HepG2 (cell line): ENCODE measurements at regions not wholly inside any gene's neighbourhood (a gene's known extent, or its start where the extent isn't known, plus 50 kb on each side); places are given as distances from the start of the nearest gene placed in this dataset.

ENCODE experiments used
- ATAC-seq: fragments of 200-7000 bp; cut with Tn5 transposase; 3 replicates; pipeline ENCODE4 v1.9.1; 2020; ENCODE audit warnings: mild to moderate bottlenecking, moderate library complexity
- BruUV-seq: library from RNA; stranded (reverse); fragments of 400-500 nt; replicated peaks from 2 replicates; lab custom pipeline; 2021; lab: Mats Ljungman, UMichigan
- CTCF ChIA-PET: fragments of 300-600 bp; formaldehyde crosslinking; extraction: SDS; loops from one replicate; lab custom pipeline; 2021; ENCODE audit warnings: low total read pairs, inconsistent platforms, low intra/inter-chr PET ratio; lab: Yijun Ruan, JAX
- POLR2A ChIA-PET: fragments of 350-600 bp; sonication (Branson Sonifier 250); formaldehyde crosslinking; loops from one replicate; lab custom pipeline; 2020; ENCODE audit warnings: antibody characterized with exemption, inconsistent platforms; lab: Yijun Ruan, JAX
- DNase-seq: peaks from one replicate; pipeline ENCODE4 v3.0.0-alpha.2; 2015; ENCODE audit warnings: low spot score
- FAIRE-seq: peaks from 3 replicates; lab custom pipeline; 2011; peaks lifted over from hg19 to GRCh38; lab: Jason Lieb, UNC
- H2AFZ ChIP-seq: one replicate; pipeline ENCODE4 v1.6.1; 2011; ENCODE audit warnings: low read length, inconsistent platforms
- H3K27ac ChIP-seq: fragments of 300-600 bp; 3 replicates; pipeline ENCODE4 v1.8.0; 2011; ENCODE audit warnings: mixed run types, mild to moderate bottlenecking, mixed read lengths, low read length, inconsistent platforms; ENCODE audit not compliant: insufficient read depth; ENCODE audit errors: extremely low read length
- H3K27me3 ChIP-seq, 2 experiments: fragments of 200-600 bp in 1 of 2; 2 replicates in 1 of 2; 3 replicates in 1 of 2; pipeline versions ENCODE4 v1.6.0 to v1.8.0; 2011; ENCODE audit warnings: low read length in 2 of 2, mild to moderate bottlenecking in 2 of 2, moderate library complexity in 2 of 2, inconsistent platforms in 1 of 2; ENCODE audit not compliant: insufficient read depth in 2 of 2, control insufficient read depth in 1 of 2
- H3K36me3 ChIP-seq, 2 experiments: fragments of 200-600 bp in 1 of 2; replicated peaks in 1 of 2; 2 replicates in 1 of 2; 3 replicates in 1 of 2; pipeline versions ENCODE4 v1.5.1 to v1.8.0; 2011; ENCODE audit warnings: low read length in 2 of 2, inconsistent platforms in 1 of 2; ENCODE audit not compliant: insufficient read depth in 2 of 2, control insufficient read depth in 1 of 2
- H3K4me1 ChIP-seq: 2 replicates; pipeline ENCODE4 v1.5.1; 2012; ENCODE audit warnings: low read length, inconsistent platforms; ENCODE audit not compliant: insufficient read depth
- H3K4me2 ChIP-seq: 2 replicates; pipeline ENCODE4 v1.6.0; 2011; ENCODE audit warnings: low read depth, low read length, inconsistent platforms
- H3K4me3 ChIP-seq, 3 experiments: fragments of 200-600 bp in 1 of 3; sonication (generic), shearing (Covaris generic) in 1 of 3; replicated peaks in 1 of 3; 2 replicates each; pipeline ENCODE4 v1.5.1; 2011 to 2016; ENCODE audit warnings: low read length in 3 of 3, inconsistent platforms in 2 of 3, low read depth in 2 of 3, mild to moderate bottlenecking in 2 of 3, control low read depth in 1 of 3, mixed read lengths in 1 of 3; ENCODE audit not compliant: insufficient read depth in 1 of 3
- H3K79me2 ChIP-seq: one replicate; pipeline ENCODE4 v1.6.1; 2011; ENCODE audit warnings: low read length, inconsistent platforms; ENCODE audit not compliant: insufficient read depth
- H3K9ac ChIP-seq: 2 replicates; pipeline ENCODE4 v1.6.0; 2011; ENCODE audit warnings: mild to moderate bottlenecking, low read depth, low read length, inconsistent platforms; ENCODE audit not compliant: insufficient read depth
- H3K9me3 ChIP-seq: 2 replicates; pipeline ENCODE4 v1.5.1; 2012; ENCODE audit warnings: mild to moderate bottlenecking, low read length
- H4K20me1 ChIP-seq: 2 replicates; pipeline ENCODE4 v1.6.0; 2011; ENCODE audit warnings: inconsistent platforms, mild to moderate bottlenecking, low read length, moderate library complexity; ENCODE audit not compliant: insufficient read depth
- CEBPB ChIP-seq: IDR thresholded peaks from 2 replicates; pipeline ENCODE4 v1.6.1; 2011; ENCODE audit warnings: low read depth, low read length, improper control_type of control experiment, borderline replicate concordance
- CHD4 ChIP-seq: fragments of 200-600 bp; sonication (generic); IDR thresholded peaks from 2 replicates; pipeline ENCODE4 v1.7.0; 2017; ENCODE audit warnings: mild to moderate bottlenecking, low read length, borderline replicate concordance
- DMAP1 ChIP-seq: IDR thresholded peaks from 2 replicates; pipeline ENCODE4 v1.6.1; 2016
- HNRNPLL ChIP-seq: fragments of 200-400 bp; formaldehyde crosslinking; IDR thresholded peaks from 2 replicates; pipeline ENCODE4 v1.6.1; 2017; ENCODE audit warnings: mild to moderate bottlenecking, low read depth, low read length; ENCODE audit not compliant: poor library complexity, severe bottlenecking
- PITX1 ChIP-seq: sonication (generic); formaldehyde crosslinking; IDR thresholded peaks from 2 replicates; pipeline ENCODE4 v1.5.1; 2020; ENCODE audit warnings: mild to moderate bottlenecking, missing genetic modification reagents
- PLSCR1 ChIP-seq: sonication (generic); formaldehyde crosslinking; IDR thresholded peaks from 2 replicates; pipeline ENCODE4 v1.5.0; 2020; ENCODE audit warnings: missing genetic modification reagents, mild to moderate bottlenecking, borderline replicate concordance
- RERE ChIP-seq: IDR thresholded peaks from 2 replicates; pipeline ENCODE4 v1.6.1; 2016; ENCODE audit warnings: low read depth, missing genetic modification reagents, missing compliant biosample characterization
- RXRB ChIP-seq: IDR thresholded peaks from 2 replicates; pipeline ENCODE4 v1.6.1; 2016; ENCODE audit warnings: borderline replicate concordance, missing genetic modification reagents, missing compliant biosample characterization
- ZNF124 ChIP-seq: sonication (generic); formaldehyde crosslinking; IDR thresholded peaks from 2 replicates; pipeline ENCODE4 v1.4.0; 2020; ENCODE audit warnings: missing genetic modification reagents
- ZNF543 ChIP-seq: sonication (generic); formaldehyde crosslinking; IDR thresholded peaks from 2 replicates; pipeline ENCODE4 v1.4.0; 2020; ENCODE audit warnings: mild to moderate bottlenecking, missing genetic modification reagents
- ZNF615 ChIP-seq: sonication (generic); formaldehyde crosslinking; IDR thresholded peaks from 2 replicates; pipeline ENCODE4 v1.5.0; 2020; ENCODE audit warnings: mild to moderate bottlenecking, missing genetic modification reagents, borderline replicate concordance
- ZNF746 ChIP-seq: sonication (generic); formaldehyde crosslinking; IDR thresholded peaks from 2 replicates; pipeline ENCODE4 v1.8.0; 2022; ENCODE audit warnings: mild to moderate bottlenecking, missing genetic modification reagents
- ZSCAN31 ChIP-seq: sonication (generic); formaldehyde crosslinking; IDR thresholded peaks from 2 replicates; pipeline ENCODE4 v1.5.0; 2020; ENCODE audit warnings: low read depth, mild to moderate bottlenecking, missing genetic modification reagents
- WGBS: methylation state at CpG from one replicate; pipeline ENCODE4 v1.1.6; 2017; ENCODE audit warnings: low lambda C conversion rate; 5-methylcytosine and 5-hydroxymethylcytosine counted together
- in situ Hi-C: cut with HindIII; loops from 2 replicates; pipeline ENCODE4 v1.10.0; 2017; ENCODE audit warnings: low pct_unique_long_range_greater_than_20kb; ENCODE audit not compliant: extremely low pct_ligation_motif_present
- intact Hi-C: fragments of 100-400 bp; cut with micrococcal nuclease; formaldehyde crosslinking; loops from one replicate; pipeline ENCODE4 v1.10.0; 2022; ENCODE audit not compliant: unreplicated experiment
- TF ChIP-seq, protein P1 (sequence below): sonication (generic); formaldehyde crosslinking; IDR thresholded peaks from 2 replicates; pipeline ENCODE4 v1.4.0; 2020; ENCODE audit warnings: mild to moderate bottlenecking, missing genetic modification reagents
- TF ChIP-seq, protein P2 (sequence below): sonication (generic); formaldehyde crosslinking; IDR thresholded peaks from 2 replicates; pipeline ENCODE4 v1.8.1; 2023; ENCODE audit warnings: mild to moderate bottlenecking, moderate library complexity, missing genetic modification reagents

GRCh38 chr2:188181884-188182283, 109.8 kb upstream of the GULP1 start:
- Histone ChIP-seq H3K4me2 (no peak overlapping the region), H3K4me3 (no peak overlapping the region), H3K27ac (no peak overlapping the region), H3K79me2 (no peaks in the 10 kb centered on the region), H3K4me1 (no peaks in the 10 kb centered on the region), H3K27me3 (no peaks in the 10 kb centered on the region), H4K20me1 (no peaks in the 10 kb centered on the region), H3K36me3 (no peaks in the 10 kb centered on the region), H3K9ac (no peak overlapping the region), H3K9me3 (no peaks in the 10 kb centered on the region), H2AFZ (no peak overlapping the region)
- DNase-seq (no peak), FAIRE-seq (no peak), ATAC-seq (no peak)
- no peak for TF ChIP-seq PLSCR1
- no peak for TF ChIP-seq CHD4
- no peak for TF ChIP-seq HNRNPLL
- no peak for TF ChIP-seq ZNF615 (CRISPR knock-in tag)
- no peak for TF ChIP-seq PITX1 (CRISPR knock-in tag)
- TF ChIP-seq, protein P1, sequence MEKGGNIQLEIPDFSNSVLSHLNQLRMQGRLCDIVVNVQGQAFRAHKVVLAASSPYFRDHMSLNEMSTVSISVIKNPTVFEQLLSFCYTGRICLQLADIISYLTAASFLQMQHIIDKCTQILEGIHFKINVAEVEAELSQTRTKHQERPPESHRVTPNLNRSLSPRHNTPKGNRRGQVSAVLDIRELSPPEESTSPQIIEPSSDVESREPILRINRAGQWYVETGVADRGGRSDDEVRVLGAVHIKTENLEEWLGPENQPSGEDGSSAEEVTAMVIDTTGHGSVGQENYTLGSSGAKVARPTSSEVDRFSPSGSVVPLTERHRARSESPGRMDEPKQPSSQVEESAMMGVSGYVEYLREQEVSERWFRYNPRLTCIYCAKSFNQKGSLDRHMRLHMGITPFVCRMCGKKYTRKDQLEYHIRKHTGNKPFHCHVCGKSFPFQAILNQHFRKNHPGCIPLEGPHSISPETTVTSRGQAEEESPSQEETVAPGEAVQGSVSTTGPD (CRISPR knock-in tag) = no peak
- no peak for TF ChIP-seq ZNF543
- TF ChIP-seq RERE (CRISPR knock-in tag) = no peak
- TF ChIP-seq, protein P2, sequence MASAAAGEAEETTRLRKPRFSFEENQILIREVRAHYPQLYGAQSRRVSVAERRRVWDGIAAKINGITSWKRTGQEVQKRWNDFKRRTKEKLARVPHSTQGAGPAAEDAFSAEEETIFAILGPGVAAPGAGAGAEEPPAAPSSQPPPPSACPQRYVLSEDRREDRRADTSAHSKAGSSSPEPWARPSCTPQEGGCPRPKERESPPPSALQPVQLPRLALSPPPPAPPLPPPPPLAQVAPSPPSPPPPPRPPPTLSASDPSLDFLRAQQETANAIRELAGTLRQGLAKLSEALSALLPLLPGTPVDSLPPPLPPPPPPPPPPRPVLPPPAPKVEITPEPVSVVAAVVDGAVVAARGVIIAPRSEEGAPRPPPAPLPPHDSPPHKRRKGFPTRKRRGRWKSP (CRISPR knock-in tag) = no peak
- no peak for TF ChIP-seq ZNF124
- no peak for TF ChIP-seq ZSCAN31
- TF ChIP-seq CEBPB = no peak
- TF ChIP-seq ZNF746 (CRISPR knock-in tag) = no peak
- TF ChIP-seq DMAP1 (CRISPR knock-in tag) = no peak
- no peak for TF ChIP-seq RXRB (CRISPR knock-in tag)
- CTCF ChIA-PET = no interaction called here
- in situ Hi-C loops = no loop called here
- 3% methylated on average over 1 of the region's 1 CpG for WGBS
- intact Hi-C loops = no loop called here
- BruUV-seq = no TSS peak
- POLR2A ChIA-PET = no interaction called here
